Neural progenitor cell (in vitro differentiated cells): ENCODE measurements at regions not wholly inside any gene's neighbourhood (a gene's known extent, or its start where the extent isn't known, plus 50 kb on each side); places are given as distances from the start of the nearest gene placed in this dataset.

Experiments used
- DNase-seq: peaks from one replicate; pipeline ENCODE4 v3.0.0-alpha.2; 2016; ENCODE audit warnings: low spot score
- H2AFZ ChIP-seq: fragments of 200-600 bp; sonication (generic); replicated peaks from 2 replicates; pipeline ENCODE4 v1.6.1; 2016; ENCODE audit warnings: antibody characterized with exemption
- H3F3A ChIP-seq: fragments of 200-600 bp; sonication (generic); 2 replicates; pipeline ENCODE4 v1.6.1; 2016; ENCODE audit warnings: antibody characterized with exemption, low read depth
- H3K27ac ChIP-seq: fragments of 200-600 bp; sonication (generic); 2 replicates; pipeline ENCODE4 v1.5.1; 2016; ENCODE audit warnings: mild to moderate bottlenecking
- H3K27me3 ChIP-seq: fragments of 200-600 bp; sonication (generic); 2 replicates; pipeline ENCODE4 v1.6.1; 2016; ENCODE audit warnings: mild to moderate bottlenecking, moderate library complexity
- H3K36me3 ChIP-seq: fragments of 200-600 bp; sonication (generic); 2 replicates; pipeline ENCODE4 v1.5.1; 2016
- H3K4me1 ChIP-seq: fragments of 200-600 bp; sonication (generic); 2 replicates; pipeline ENCODE4 v1.6.1; 2016; ENCODE audit warnings: mixed run types
- H3K4me2 ChIP-seq: fragments of 200-600 bp; sonication (generic); 2 replicates; pipeline ENCODE4 v1.6.1; 2016
- H3K4me3 ChIP-seq: fragments of 200-600 bp; sonication (generic); 2 replicates; pipeline ENCODE4 v1.5.1; 2016
- H3K79me2 ChIP-seq: fragments of 200-600 bp; sonication (generic); 2 replicates; pipeline ENCODE4 v1.6.1; 2016; ENCODE audit warnings: low read depth
- H3K9ac ChIP-seq: fragments of 200-600 bp; sonication (generic); 2 replicates; pipeline ENCODE4 v1.6.1; 2016
- H3K9me3 ChIP-seq: fragments of 200-600 bp; sonication (generic); 2 replicates; pipeline ENCODE4 v1.5.1; 2016; ENCODE audit warnings: low read depth
- H4K20me1 ChIP-seq: fragments of 200-600 bp; sonication (generic); 2 replicates; pipeline ENCODE4 v1.6.1; 2016; ENCODE audit warnings: low read depth
- H3K27ac Mint-ChIP-seq: 3 replicates; pipeline ENCODE4 v1.8.0; 2021; ENCODE audit warnings: mixed read lengths
- H3K27me3 Mint-ChIP-seq: 2 replicates; pipeline ENCODE4 v1.8.0; 2022; ENCODE audit warnings: low read depth, mild to moderate bottlenecking, inconsistent platforms, moderate library complexity, mixed read lengths; ENCODE audit not compliant: insufficient read depth
- H3K36me3 Mint-ChIP-seq: 3 replicates; pipeline ENCODE4 v1.8.0; 2021; ENCODE audit warnings: mixed read lengths
- H3K4me1 Mint-ChIP-seq: 3 replicates; pipeline ENCODE4 v1.8.0; 2021; ENCODE audit warnings: mixed read lengths
- H3K4me3 Mint-ChIP-seq: 3 replicates; pipeline ENCODE4 v1.8.0; 2021; ENCODE audit warnings: mild to moderate bottlenecking, moderate library complexity, mixed read lengths
- H3K9me3 Mint-ChIP-seq: 3 replicates; pipeline ENCODE4 v1.8.0; 2020; ENCODE audit warnings: mixed read lengths
- CTCF ChIP-seq: fragments of 200-600 bp; sonication (generic); IDR thresholded peaks from 2 replicates; pipeline ENCODE4 v1.5.1; 2017; ENCODE audit warnings: antibody characterized with exemption, mild to moderate bottlenecking
- EZH2 ChIP-seq: fragments of 200-600 bp; sonication (generic); IDR thresholded peaks from 2 replicates; pipeline ENCODE4 v1.6.1; 2017; ENCODE audit warnings: antibody characterized with exemption, mild to moderate bottlenecking, moderate library complexity
- EZH2phosphoT487 ChIP-seq: fragments of 200-600 bp; sonication (generic); IDR thresholded peaks from 2 replicates; pipeline ENCODE4 v1.6.1; 2017; ENCODE audit warnings: antibody characterized with exemption

- Histone ChIP-seq H3K36me3 (no peaks in the 10 kb centered on the region), H3K4me1 (no peaks in the 10 kb centered on the region), H3F3A (no peaks in the 10 kb centered on the region), H3K9me3 (no peaks in the 10 kb centered on the region), H3K79me2 (no peaks in the 10 kb centered on the region), H3K9ac (no peak overlapping the region), H3K27ac (no peak overlapping the region), H3K4me2 (no peak overlapping the region), H3K4me3 (no peak overlapping the region), H4K20me1 (no peaks in the 10 kb centered on the region), H2AFZ (no peak overlapping the region), H3K27me3 (no peaks in the 10 kb centered on the region)
- TF ChIP-seq EZH2 (no peak), CTCF (no peak), EZH2phosphoT487 (no peak)
- Mint-ChIP-seq H3K9me3 (no peaks in the 10 kb centered on the region), H3K27me3 (no peaks in the 10 kb centered on the region), H3K4me1 (no peaks in the 10 kb centered on the region), H3K36me3 (no peaks in the 10 kb centered on the region), H3K4me3 (no peak overlapping the region), H3K27ac (no peak overlapping the region)
- DNase-seq = no peak
Measured at GRCh38 chr1:79283451-79283850, 276.9 kb upstream of the ADGRL4 start.

GRCh38 chr1:79281442-79281841, 274.9 kb upstream of the ADGRL4 start:
- Histone ChIP-seq H3K36me3 (no peaks in the 10 kb centered on the region), H3K9me3 (no peaks in the 10 kb centered on the region), H2AFZ (no peak overlapping the region), H3K79me2 (no peaks in the 10 kb centered on the region), H3K4me3 (no peak overlapping the region), H3K4me2 (no peak overlapping the region), H3K4me1 (no peaks in the 10 kb centered on the region), H3K27me3 (no peaks in the 10 kb centered on the region), H4K20me1 (no peaks in the 10 kb centered on the region), H3K9ac (no peak overlapping the region), H3K27ac (no peak overlapping the region), H3F3A (no peaks in the 10 kb centered on the region)
- H3K4me3 Mint-ChIP-seq = no peak overlapping the region
- H3K4me1 Mint-ChIP-seq = no peaks in the 10 kb centered on the region
- TF ChIP-seq EZH2phosphoT487 = no peak
- no peak for TF ChIP-seq CTCF
- no peak for TF ChIP-seq EZH2
- peaks cover 2% of the 10 kb centered on the region for H3K9me3 Mint-ChIP-seq
- no peaks in the 10 kb centered on the region for H3K27me3 Mint-ChIP-seq
- no peaks in the 10 kb centered on the region for H3K36me3 Mint-ChIP-seq
- no peak for DNase-seq
- no peak overlapping the region for H3K27ac Mint-ChIP-seq

GRCh38 chr1:79271759-79272158, 265.2 kb upstream of the ADGRL4 start:
- Histone ChIP-seq H4K20me1 (no peaks in the 10 kb centered on the region), H3K27ac (no peak overlapping the region), H3K9me3 (no peaks in the 10 kb centered on the region), H3K79me2 (no peaks in the 10 kb centered on the region), H3K4me1 (no peaks in the 10 kb centered on the region), H3K27me3 (no peaks in the 10 kb centered on the region), H3K9ac (no peak overlapping the region), H2AFZ (no peak overlapping the region), H3K36me3 (no peaks in the 10 kb centered on the region), H3K4me3 (no peak overlapping the region), H3F3A (no peaks in the 10 kb centered on the region), H3K4me2 (no peak overlapping the region)
- no peaks in the 10 kb centered on the region for H3K36me3 Mint-ChIP-seq
- H3K27me3 Mint-ChIP-seq = peaks cover 2% of the 10 kb centered on the region
- no peak overlapping the region for H3K4me3 Mint-ChIP-seq
- no peak for DNase-seq
- H3K27ac Mint-ChIP-seq = no peak overlapping the region
- no peak for TF ChIP-seq EZH2phosphoT487
- TF ChIP-seq CTCF = no peak
- no peak for TF ChIP-seq EZH2
- peaks cover 14% of the 10 kb centered on the region for H3K9me3 Mint-ChIP-seq
- H3K4me1 Mint-ChIP-seq = no peaks in the 10 kb centered on the region
